SK-N-SH (cell line): ENCODE measurements at regions not wholly inside any gene's neighbourhood (a gene's known extent, or its start where the extent isn't known, plus 50 kb on each side); places are given as distances from the start of the nearest gene placed in this dataset.

ENCODE experiments used
- RAD21 ChIP-seq: IDR thresholded peaks from 2 replicates; pipeline ENCODE4 v1.6.1; 2012; ENCODE audit warnings: mild to moderate bottlenecking, low read length
- TF ChIP-seq, protein P1 (sequence below): IDR thresholded peaks from 2 replicates; pipeline ENCODE4 v1.4.0; 2012; ENCODE audit warnings: low read depth

- no peak for TF ChIP-seq RAD21
- TF ChIP-seq, protein P1, sequence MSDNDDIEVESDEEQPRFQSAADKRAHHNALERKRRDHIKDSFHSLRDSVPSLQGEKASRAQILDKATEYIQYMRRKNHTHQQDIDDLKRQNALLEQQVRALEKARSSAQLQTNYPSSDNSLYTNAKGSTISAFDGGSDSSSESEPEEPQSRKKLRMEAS, result no peak
Measured at GRCh38 chr6:155995281-155995680, 539.6 kb upstream of the NOX3 start.
